ENCODE measurements at regions not wholly inside any gene's neighbourhood (a gene's known extent, or its start where the extent isn't known, plus 50 kb on each side); places are given as distances from the start of the nearest gene placed in this dataset.

DNA sequence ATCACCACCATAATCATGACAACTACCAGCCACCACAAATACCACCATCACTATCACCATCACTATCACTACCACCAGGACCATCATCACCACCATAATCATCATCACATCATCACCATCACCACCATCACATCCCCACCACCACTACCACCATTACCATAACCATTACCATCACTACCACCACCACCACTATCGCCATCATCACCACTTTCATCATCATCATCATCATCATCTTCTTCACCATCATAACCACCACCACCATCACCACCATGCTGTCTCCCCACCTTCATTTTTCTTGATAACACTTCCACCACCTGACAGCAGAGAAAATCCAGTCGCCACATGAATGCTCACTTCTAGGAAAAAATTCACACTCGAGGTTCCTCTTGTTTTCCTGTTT, 253.6 kb downstream of the ANKRD60 start:
- DNase-seq (ENCODE audit: low read depth, low spot score) (no peak), FAIRE-seq (no peak), ATAC-seq (no peak)
- TF ChIP-seq EGR1 (IDR thresholded peaks at IDR 0.05; ENCODE audit: borderline replicate concordance in 1 of 2, low read depth in 2 of 2, low read length in 2 of 2) (no peak), HDAC2 (IDR thresholded peaks at IDR 0.05) (no peak)
- no peaks in the 10 kb centered on the region for H3K4me1 ChIP-seq (ENCODE audit: control insufficient read depth, insufficient read depth, low read length)
- POLR2A ChIA-PET, result no interaction called here
- intact Hi-C loops (cut with micrococcal nuclease; ENCODE audit: unreplicated experiment), result no loop called here
- no peak overlapping the region for H2AFZ ChIP-seq (ENCODE audit: control insufficient read depth, low read depth, low read length)
- H3K79me2 ChIP-seq (ENCODE audit: control insufficient read depth, insufficient read depth, low read length), result no peaks in the 10 kb centered on the region
- H3K4me2 ChIP-seq (ENCODE audit: control insufficient read depth, insufficient read depth), result no peak overlapping the region
- H3K36me3 ChIP-seq (ENCODE audit: control insufficient read depth in 2 of 2, insufficient read depth in 2 of 2, low read length in 1 of 2), result no peaks in the 10 kb centered on the region
- H3K4me3 ChIP-seq, result no peak overlapping the region
- no peak overlapping the region for H3K27ac ChIP-seq (ENCODE audit: control insufficient read depth, insufficient read depth)
- H3K9ac ChIP-seq (ENCODE audit: control insufficient read depth, insufficient read depth, low read length), result no peak overlapping the region
- H4K20me1 ChIP-seq (ENCODE audit: control insufficient read depth, insufficient read depth), result no peaks in the 10 kb centered on the region
- no peaks in the 10 kb centered on the region for H3K9me3 ChIP-seq (replicated peaks; ENCODE audit: control insufficient read depth, insufficient read depth, low read length)
- BruUV-seq (replicated peaks), result no TSS peak
- 32% methylated on average over 3 of the region's 3 CpGs for WGBS (ENCODE audit: insufficient coverage, insufficient replicate concordance, low lambda C conversion rate, missing lambda C conversion rate)
- RAD21 ChIA-PET (ENCODE audit: unreplicated experiment), result no interaction called here
- SMC1A ChIA-PET (ENCODE audit: uncharacterized antibody, unreplicated experiment), result no interaction called here
- CTCF ChIA-PET, result no interaction called here
- in situ Hi-C loops (cut with MboI), result no loop called here
- H3K27me3 ChIP-seq (replicated peaks in 1 of 2; ENCODE audit: control insufficient read depth in 2 of 2, insufficient read depth in 2 of 2, low read length in 1 of 2), result no peaks in the 10 kb centered on the region; a peak in 1 of 4 replicates

DNA sequence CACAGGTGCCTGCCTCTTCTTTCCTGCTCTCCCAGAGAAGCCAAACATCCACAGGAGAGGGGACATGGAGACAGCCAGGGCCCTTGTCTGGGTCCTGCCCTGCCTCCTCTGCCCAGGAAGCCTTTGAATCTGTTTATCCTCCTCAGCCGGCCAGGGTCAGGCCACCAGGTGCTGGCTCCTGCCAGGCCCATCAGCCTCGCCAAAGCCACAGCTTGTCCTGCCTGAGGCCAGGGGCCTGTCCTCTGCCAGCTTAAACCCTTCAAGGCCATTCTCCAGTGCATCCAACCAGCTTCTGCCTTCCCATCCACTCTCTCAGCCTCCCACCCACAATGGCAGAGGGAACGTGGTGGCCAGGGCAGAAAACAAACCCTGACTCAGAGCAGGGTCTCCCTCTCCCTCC, 254.6 kb downstream of the ANKRD60 start:
- Histone ChIP-seq H3K4me1 (ENCODE audit: control insufficient read depth, insufficient read depth, low read length) (no peaks in the 10 kb centered on the region), H3K9me3 (replicated peaks; ENCODE audit: control insufficient read depth, insufficient read depth, low read length) (no peaks in the 10 kb centered on the region), H3K4me2 (ENCODE audit: control insufficient read depth, insufficient read depth) (no peak overlapping the region), H4K20me1 (ENCODE audit: control insufficient read depth, insufficient read depth) (no peaks in the 10 kb centered on the region), H3K79me2 (ENCODE audit: control insufficient read depth, insufficient read depth, low read length) (no peaks in the 10 kb centered on the region), H3K9ac (ENCODE audit: control insufficient read depth, insufficient read depth, low read length) (no peak overlapping the region), H3K27ac (ENCODE audit: control insufficient read depth, insufficient read depth) (no peak overlapping the region), H3K4me3 (no peak overlapping the region), H2AFZ (ENCODE audit: control insufficient read depth, low read depth, low read length) (no peak overlapping the region), H3K36me3 (ENCODE audit: control insufficient read depth in 2 of 2, insufficient read depth in 2 of 2, low read length in 1 of 2) (no peaks in the 10 kb centered on the region), H3K27me3 (replicated peaks in 1 of 2; ENCODE audit: control insufficient read depth in 2 of 2, insufficient read depth in 2 of 2, low read length in 1 of 2) (no peaks in the 10 kb centered on the region; a peak in 1 of 4 replicates)
- ChIA-PET CTCF (interaction anchor here (0.6 kb wide), 1 partner anchor 377 kb away, joined by 3 read pairs; no protein-coding TSS in a partner anchor), RAD21 (ENCODE audit: unreplicated experiment) (no interaction called here), POLR2A (no interaction called here), SMC1A (ENCODE audit: uncharacterized antibody, unreplicated experiment) (no interaction called here)
- in situ Hi-C loops (cut with MboI) (no loop called here), intact Hi-C loops (cut with micrococcal nuclease; ENCODE audit: unreplicated experiment) (no loop called here)
- DNase-seq (ENCODE audit: low read depth, low spot score) (no peak), FAIRE-seq (no peak), ATAC-seq (no peak)
- BruUV-seq (replicated peaks), result no TSS peak
- WGBS (ENCODE audit: insufficient coverage, insufficient replicate concordance, low lambda C conversion rate, missing lambda C conversion rate), result 27% methylated on average over 3 of the region's 3 CpGs
- TF ChIP-seq WRNIP1 (IDR thresholded peaks at IDR 0.05; ENCODE audit: borderline replicate concordance, low read depth, low read length) (no peak), TCF7 (IDR thresholded peaks at IDR 0.05; ENCODE audit: borderline replicate concordance) (no peak), ZNF207 (IDR thresholded peaks at IDR 0.05; ENCODE audit: borderline replicate concordance) (no peak), SRF (IDR thresholded peaks at IDR 0.05; ENCODE audit: low read depth in 2 of 2, low read length in 2 of 2) (no peak), CBX3 (IDR thresholded peaks at IDR 0.05; ENCODE audit: borderline replicate concordance, low read depth) (no peak)
- TF ChIP-seq, protein P1, sequence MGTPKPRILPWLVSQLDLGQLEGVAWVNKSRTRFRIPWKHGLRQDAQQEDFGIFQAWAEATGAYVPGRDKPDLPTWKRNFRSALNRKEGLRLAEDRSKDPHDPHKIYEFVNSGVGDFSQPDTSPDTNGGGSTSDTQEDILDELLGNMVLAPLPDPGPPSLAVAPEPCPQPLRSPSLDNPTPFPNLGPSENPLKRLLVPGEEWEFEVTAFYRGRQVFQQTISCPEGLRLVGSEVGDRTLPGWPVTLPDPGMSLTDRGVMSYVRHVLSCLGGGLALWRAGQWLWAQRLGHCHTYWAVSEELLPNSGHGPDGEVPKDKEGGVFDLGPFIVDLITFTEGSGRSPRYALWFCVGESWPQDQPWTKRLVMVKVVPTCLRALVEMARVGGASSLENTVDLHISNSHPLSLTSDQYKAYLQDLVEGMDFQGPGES (IDR thresholded peaks at IDR 0.05), result no peak
- TF ChIP-seq, protein P2, sequence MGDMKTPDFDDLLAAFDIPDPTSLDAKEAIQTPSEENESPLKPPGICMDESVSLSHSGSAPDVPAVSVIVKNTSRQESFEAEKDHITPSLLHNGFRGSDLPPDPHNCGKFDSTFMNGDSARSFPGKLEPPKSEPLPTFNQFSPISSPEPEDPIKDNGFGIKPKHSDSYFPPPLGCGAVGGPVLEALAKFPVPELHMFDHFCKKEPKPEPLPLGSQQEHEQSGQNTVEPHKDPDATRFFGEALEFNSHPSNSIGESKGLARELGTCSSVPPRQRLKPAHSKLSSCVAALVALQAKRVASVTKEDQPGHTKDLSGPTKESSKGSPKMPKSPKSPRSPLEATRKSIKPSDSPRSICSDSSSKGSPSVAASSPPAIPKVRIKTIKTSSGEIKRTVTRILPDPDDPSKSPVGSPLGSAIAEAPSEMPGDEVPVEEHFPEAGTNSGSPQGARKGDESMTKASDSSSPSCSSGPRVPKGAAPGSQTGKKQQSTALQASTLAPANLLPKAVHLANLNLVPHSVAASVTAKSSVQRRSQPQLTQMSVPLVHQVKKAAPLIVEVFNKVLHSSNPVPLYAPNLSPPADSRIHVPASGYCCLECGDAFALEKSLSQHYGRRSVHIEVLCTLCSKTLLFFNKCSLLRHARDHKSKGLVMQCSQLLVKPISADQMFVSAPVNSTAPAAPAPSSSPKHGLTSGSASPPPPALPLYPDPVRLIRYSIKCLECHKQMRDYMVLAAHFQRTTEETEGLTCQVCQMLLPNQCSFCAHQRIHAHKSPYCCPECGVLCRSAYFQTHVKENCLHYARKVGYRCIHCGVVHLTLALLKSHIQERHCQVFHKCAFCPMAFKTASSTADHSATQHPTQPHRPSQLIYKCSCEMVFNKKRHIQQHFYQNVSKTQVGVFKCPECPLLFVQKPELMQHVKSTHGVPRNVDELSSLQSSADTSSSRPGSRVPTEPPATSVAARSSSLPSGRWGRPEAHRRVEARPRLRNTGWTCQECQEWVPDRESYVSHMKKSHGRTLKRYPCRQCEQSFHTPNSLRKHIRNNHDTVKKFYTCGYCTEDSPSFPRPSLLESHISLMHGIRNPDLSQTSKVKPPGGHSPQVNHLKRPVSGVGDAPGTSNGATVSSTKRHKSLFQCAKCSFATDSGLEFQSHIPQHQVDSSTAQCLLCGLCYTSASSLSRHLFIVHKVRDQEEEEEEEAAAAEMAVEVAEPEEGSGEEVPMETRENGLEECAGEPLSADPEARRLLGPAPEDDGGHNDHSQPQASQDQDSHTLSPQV (IDR thresholded peaks at IDR 0.05), result no peak
- TF ChIP-seq, protein P3, sequence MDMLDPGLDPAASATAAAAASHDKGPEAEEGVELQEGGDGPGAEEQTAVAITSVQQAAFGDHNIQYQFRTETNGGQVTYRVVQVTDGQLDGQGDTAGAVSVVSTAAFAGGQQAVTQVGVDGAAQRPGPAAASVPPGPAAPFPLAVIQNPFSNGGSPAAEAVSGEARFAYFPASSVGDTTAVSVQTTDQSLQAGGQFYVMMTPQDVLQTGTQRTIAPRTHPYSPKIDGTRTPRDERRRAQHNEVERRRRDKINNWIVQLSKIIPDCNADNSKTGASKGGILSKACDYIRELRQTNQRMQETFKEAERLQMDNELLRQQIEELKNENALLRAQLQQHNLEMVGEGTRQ (IDR thresholded peaks at IDR 0.05; ENCODE audit: borderline replicate concordance, low read depth, low read length), result no peak

Data from GM12878 (cell line).